ENCODE measurements at regions not wholly inside any gene's neighbourhood (a gene's known extent, or its start where the extent isn't known, plus 50 kb on each side); places are given as distances from the start of the nearest gene placed in this dataset.

- Histone ChIP-seq H3K9me3 (no peaks in the 10 kb centered on the region), H3K4me1 (ENCODE audit: control insufficient read depth in 1 of 2, insufficient read depth in 2 of 2, low read depth in 1 of 2, low read length in 1 of 2) (no peaks in the 10 kb centered on the region; a peak in 1 of 4 replicates), H3K36me3 (replicated peaks in 1 of 2; ENCODE audit: control insufficient read depth in 1 of 2, insufficient read depth in 2 of 2, low read length in 1 of 2) (no peaks in the 10 kb centered on the region), H4K20me1 (ENCODE audit: insufficient read depth) (no peaks in the 10 kb centered on the region), H3K9ac (no peak overlapping the region), H3K27ac (ENCODE audit: low read depth in 2 of 2, low read length in 1 of 2) (no peak overlapping the region), H3K79me2 (ENCODE audit: insufficient read depth) (no peaks in the 10 kb centered on the region), H3K4me2 (no peak overlapping the region), H2AFZ (ENCODE audit: low read depth) (no peak overlapping the region), H3F3A (replicated peaks; ENCODE audit: insufficient read depth) (no peaks in the 10 kb centered on the region), H3K4me3 (ENCODE audit: low read depth in 2 of 2, low read length in 1 of 2) (no peak overlapping the region), H3K27me3 (ENCODE audit: insufficient read depth) (no peaks in the 10 kb centered on the region), H3K9me2 (no peaks in the 10 kb centered on the region)
- ChIA-PET CTCF (no interaction called here), POLR2A (no interaction called here)
- TF ChIP-seq FOXJ3 (CRISPR knock-in tag; IDR thresholded peaks at IDR 0.05) (no peak), MAX (IDR thresholded peaks at IDR 0.05; ENCODE audit: low read depth) (no peak), SIN3A (IDR thresholded peaks at IDR 0.05; ENCODE audit: borderline replicate concordance, low read depth, low read length) (no peak), RFX5 (IDR thresholded peaks at IDR 0.05; ENCODE audit: low read length) (no peak), ZBTB33 (IDR thresholded peaks at IDR 0.05; ENCODE audit: borderline replicate concordance, low read depth) (no peak), JUND (IDR thresholded peaks at IDR 0.05) (no peak), TCF12 (IDR thresholded peaks at IDR 0.05) (no peak), NRF1 (IDR thresholded peaks at IDR 0.05; ENCODE audit: low read depth, low read length) (no peak), FOSL2 (IDR thresholded peaks at IDR 0.05; ENCODE audit: borderline replicate concordance, low read depth) (no peak), RCOR1 (IDR thresholded peaks at IDR 0.05; ENCODE audit: low read length) (no peak), TEAD4 (IDR thresholded peaks at IDR 0.05; ENCODE audit: borderline replicate concordance, insufficient read depth) (no peak)
- DNase-seq = peak; percentile 31
- 66% methylated on average over 21 of the region's 30 CpGs for WGBS (ENCODE audit: low lambda C conversion rate)
Measured at GRCh38 chr18:76562286-76563122, 67.5 kb upstream of the ZNF516 start.

- ChIA-PET POLR2A (no interaction called here), CTCF (no interaction called here)
- Histone ChIP-seq H3K79me2 (ENCODE audit: insufficient read depth) (no peaks in the 10 kb centered on the region), H3K4me2 (no peak overlapping the region), H4K20me1 (ENCODE audit: insufficient read depth) (no peaks in the 10 kb centered on the region), H3K4me3 (ENCODE audit: low read depth in 2 of 2, low read length in 1 of 2) (no peak overlapping the region), H3F3A (replicated peaks; ENCODE audit: insufficient read depth) (no peaks in the 10 kb centered on the region), H3K9me2 (no peaks in the 10 kb centered on the region), H3K4me1 (ENCODE audit: control insufficient read depth in 1 of 2, insufficient read depth in 2 of 2, low read depth in 1 of 2, low read length in 1 of 2) (no peaks in the 10 kb centered on the region), H3K9ac (no peak overlapping the region), H3K27me3 (ENCODE audit: insufficient read depth) (no peaks in the 10 kb centered on the region), H3K9me3 (no peaks in the 10 kb centered on the region), H2AFZ (ENCODE audit: low read depth) (no peak overlapping the region), H3K27ac (ENCODE audit: low read depth in 2 of 2, low read length in 1 of 2) (no peak overlapping the region), H3K36me3 (replicated peaks in 1 of 2; ENCODE audit: control insufficient read depth in 1 of 2, insufficient read depth in 2 of 2, low read length in 1 of 2) (no peaks in the 10 kb centered on the region)
- 67% methylated on average over 15 of the region's 18 CpGs for WGBS (ENCODE audit: low lambda C conversion rate)
- TF ChIP-seq YY1 (IDR thresholded peaks at IDR 0.05; ENCODE audit: low read depth) = no peak
- no peak for TF ChIP-seq PBX3 (IDR thresholded peaks at IDR 0.05)
- TF ChIP-seq EZH2phosphoT487 (IDR thresholded peaks at IDR 0.05; ENCODE audit: borderline replicate concordance, low read depth) = no peak
- TF ChIP-seq MAX (IDR thresholded peaks at IDR 0.05; ENCODE audit: low read depth) = no peak
- TF ChIP-seq RFX5 (IDR thresholded peaks at IDR 0.05; ENCODE audit: low read length) = no peak
- TF ChIP-seq ELF1 (IDR thresholded peaks at IDR 0.05) = no peak
- TF ChIP-seq POLR2AphosphoS5 (IDR thresholded peaks at IDR 0.05; ENCODE audit: low read depth, low read length) = no peak
- TF ChIP-seq TCF12 (IDR thresholded peaks at IDR 0.05) = no peak
- no peak for TF ChIP-seq EP300 (IDR thresholded peaks at IDR 0.05; ENCODE audit: borderline replicate concordance in 1 of 2, low read depth in 1 of 2, low read length in 1 of 2)
- TF ChIP-seq USF1 (IDR thresholded peaks at IDR 0.05; ENCODE audit: borderline replicate concordance, low read depth) = no peak
- no peak for TF ChIP-seq NRF1 (IDR thresholded peaks at IDR 0.05; ENCODE audit: low read depth, low read length)
- no peak for DNase-seq
Measured at GRCh38 chr18:76558881-76559667, 64.0 kb upstream of the ZNF516 start.

Data from SK-N-SH (cell line).